Stimulated activated CD4-positive, alpha-beta T cell treated with anti-CD3 and anti-CD28 coated beads, Interleukin-4, amount 100 ng/mL, for 48 hours (primary cell): ENCODE measurements at regions not wholly inside any gene's neighbourhood (a gene's known extent, or its start where the extent isn't known, plus 50 kb on each side); places are given as distances from the start of the nearest gene placed in this dataset.

ENCODE experiments used
- DNase-seq, 2 donors: peaks; one replicate each; pipeline ENCODE4 v3.0.0-alpha.2; 2020; ENCODE audit warnings: low read depth in 2 of 2

GRCh38 chr12:118467641-118468305, 91.4 kb downstream of the SUDS3 start:
- no peak for DNase-seq

- DNase-seq, result no peak
Measured at GRCh38 chr12:118472940-118473339, 96.6 kb downstream of the SUDS3 start.

DNA sequence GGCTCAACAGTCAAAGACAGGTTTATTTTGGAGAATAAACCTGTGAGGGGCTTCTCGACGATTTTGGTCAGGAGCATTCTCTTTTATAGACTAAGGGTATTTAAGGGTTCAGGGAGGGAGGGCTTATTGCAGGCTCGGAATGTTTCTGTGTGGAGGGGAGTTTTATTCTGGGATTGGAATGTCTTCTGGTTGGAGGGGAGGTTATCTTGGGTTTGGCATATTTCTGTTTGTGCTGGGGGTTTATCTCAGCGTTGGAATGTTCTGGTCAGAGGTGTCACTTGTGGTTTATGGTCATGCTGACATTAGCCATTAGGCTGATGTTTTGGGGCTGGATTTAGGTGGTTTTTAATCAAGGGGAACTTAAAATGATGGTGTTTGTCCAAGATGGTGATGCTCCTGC, 103.9 kb downstream of the SUDS3 start:
- no peak for DNase-seq

GRCh38 chr12:118488034-118488433, 111.7 kb downstream of the SUDS3 start:
- DNase-seq, result no peak

GRCh38 chr12:118493962-118494361, 117.6 kb downstream of the SUDS3 start:
- DNase-seq, result no peak

- no peak for DNase-seq
Measured at GRCh38 chr12:118494776-118495175, 118.4 kb downstream of the SUDS3 start.

DNA sequence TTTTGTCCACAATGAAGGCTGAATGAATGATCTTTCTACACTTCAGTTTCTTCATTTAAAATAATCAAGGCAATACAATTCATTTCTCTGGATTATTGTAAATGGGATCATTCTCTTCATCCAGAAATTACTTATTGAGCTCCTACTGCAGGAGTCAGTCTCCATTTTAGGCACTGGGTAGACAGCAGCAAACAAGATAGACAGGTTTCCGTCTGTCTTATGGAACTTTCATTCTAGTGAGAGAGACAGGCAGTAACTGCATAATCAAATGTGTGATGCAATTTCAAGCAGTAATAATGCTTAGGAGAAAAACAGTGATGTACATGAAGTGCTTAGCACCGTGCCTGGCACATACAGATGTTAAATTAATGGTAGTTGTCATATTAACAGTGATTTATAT, 118.9 kb downstream of the SUDS3 start:
- no peak for DNase-seq

GRCh38 chr12:118498171-118498570, 121.8 kb downstream of the SUDS3 start:
- DNase-seq, result no peak

- DNase-seq, result no peak
Measured at GRCh38 chr12:118500299-118500698, 123.9 kb downstream of the SUDS3 start.

GRCh38 chr12:118501489-118501888, 125.1 kb downstream of the SUDS3 start:
- no peak for DNase-seq

- DNase-seq, result no peak
Measured at GRCh38 chr12:118503476-118503875, 127.1 kb downstream of the SUDS3 start.

DNA sequence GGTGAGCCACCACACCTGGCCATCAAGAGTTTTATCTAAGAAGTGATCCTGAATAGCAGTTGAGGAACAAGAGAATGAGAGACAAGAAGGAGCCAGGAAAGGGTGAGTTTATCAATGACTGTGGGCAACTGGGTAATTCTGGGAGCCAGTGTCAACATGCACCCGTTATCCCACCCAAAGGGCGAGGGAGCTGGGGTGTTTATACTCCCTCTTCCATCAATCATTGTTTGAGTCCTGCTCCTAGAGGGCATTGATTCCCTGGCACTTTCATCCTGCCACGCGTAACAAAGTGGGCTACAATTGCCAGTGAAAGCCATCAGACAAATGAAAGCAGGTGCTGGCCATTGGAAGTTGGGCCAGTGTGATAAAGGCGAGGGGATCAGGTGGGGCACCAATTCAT, 136.3 kb downstream of the SUDS3 start:
- DNase-seq, result no peak

- DNase-seq, result no peak
Measured at GRCh38 chr12:118513611-118514010, 137.3 kb downstream of the SUDS3 start.

DNA sequence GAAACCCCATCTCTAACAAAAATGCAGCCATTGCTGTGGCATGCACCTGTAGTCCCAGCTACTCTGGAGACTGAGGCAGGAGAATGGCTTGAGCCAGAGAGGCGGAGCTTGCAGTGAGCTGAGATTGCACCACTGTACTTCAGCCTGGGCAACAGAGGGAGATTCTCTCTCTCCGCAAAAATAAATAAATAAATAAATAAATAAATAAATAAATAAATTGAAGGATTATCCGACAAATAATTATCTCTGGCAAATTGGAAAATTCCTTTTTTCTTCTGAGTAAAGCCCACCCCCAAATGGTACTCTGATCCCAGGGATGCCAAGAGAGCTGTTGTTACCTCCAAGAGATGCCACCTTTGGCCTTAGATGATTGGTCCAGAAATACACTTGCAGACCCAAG, 137.9 kb downstream of the SUDS3 start:
- DNase-seq, result no peak

- DNase-seq, result no peak
Measured at GRCh38 chr12:118520214-118521035, 144.1 kb downstream of the SUDS3 start.

- DNase-seq, result no peak
Measured at GRCh38 chr12:118521036-118521370, 144.6 kb downstream of the SUDS3 start.

DNA sequence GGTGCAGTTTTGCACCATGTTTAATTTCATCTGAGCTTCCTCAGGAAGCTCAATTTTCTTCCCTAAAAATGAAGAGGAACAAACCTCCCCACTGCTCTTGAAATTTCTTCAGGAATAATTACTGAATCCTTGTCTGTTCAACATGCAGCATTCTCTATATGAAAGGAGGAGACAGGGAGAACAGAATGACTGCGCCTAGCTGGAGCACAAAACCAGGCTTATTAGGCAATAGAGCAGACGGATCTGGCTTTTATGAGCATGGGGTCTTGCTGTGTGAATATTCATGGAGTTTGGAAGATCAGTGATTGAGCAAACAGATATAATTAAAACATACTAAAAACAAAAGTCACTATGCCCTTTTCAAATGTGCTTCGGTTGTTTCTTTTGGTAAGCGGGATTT, 148.1 kb downstream of the SUDS3 start:
- no peak for DNase-seq

DNA sequence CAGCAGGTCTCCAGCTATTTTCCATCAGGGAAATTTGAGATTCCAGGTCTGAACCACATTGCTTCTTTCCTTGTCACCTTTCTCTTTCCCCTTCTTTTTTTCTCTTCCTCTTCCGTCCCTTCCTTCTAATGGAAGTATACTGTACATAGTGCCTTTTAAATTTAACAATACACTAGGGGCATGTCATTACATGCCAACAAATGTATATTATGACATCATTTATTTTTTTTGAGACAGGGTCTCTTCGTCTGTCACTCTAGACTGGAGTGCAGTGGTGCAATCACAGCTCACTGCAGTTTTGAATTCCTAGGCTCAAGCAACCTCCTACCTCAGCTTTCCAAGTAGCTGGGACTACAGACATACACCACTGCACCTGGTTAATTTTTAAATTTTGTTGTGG, 148.9 kb downstream of the SUDS3 start:
- no peak for DNase-seq

GRCh38 chr12:118526255-118527095, 150.1 kb downstream of the SUDS3 start:
- DNase-seq, result no peak

GRCh38 chr12:118527310-118527709, 151.0 kb downstream of the SUDS3 start:
- DNase-seq, result no peak

GRCh38 chr12:118528625-118529024, 152.3 kb downstream of the SUDS3 start:
- DNase-seq, result no peak

DNA sequence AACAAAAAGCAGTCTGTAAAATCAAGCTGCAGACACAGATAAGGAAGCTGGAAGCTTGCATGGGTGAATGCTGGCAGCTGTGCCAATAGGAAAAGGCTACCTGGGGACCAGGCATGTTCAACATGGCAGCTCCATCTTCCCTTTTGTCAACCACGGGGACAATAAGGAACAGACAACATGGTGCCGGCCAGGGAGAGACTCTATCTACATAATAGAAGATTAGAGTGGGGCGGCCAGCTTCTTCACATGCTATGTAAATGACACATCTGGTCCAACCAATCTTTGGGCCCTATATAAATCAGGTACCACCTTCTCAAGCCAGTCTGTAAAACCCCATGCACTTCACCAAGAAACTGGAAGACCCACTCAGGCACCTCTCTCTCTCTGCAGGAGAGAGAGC, 157.6 kb downstream of the SUDS3 start:
- no peak for DNase-seq
